ENCODE measurements at regions not wholly inside any gene's neighbourhood (a gene's known extent, or its start where the extent isn't known, plus 50 kb on each side); places are given as distances from the start of the nearest gene placed in this dataset.
"Not testable (repeated sequence)": the region's sequence is repeated elsewhere in the genome, so short reads cannot be mapped to it uniquely, and the experiment has no call there.

GRCh38 chr15:30755036-30755687 lies 129.2 kb downstream of the ARHGAP11B start:
- peak; percentile 33 to 98 (median 80) for DNase-seq
- intact Hi-C loops (cut with DNase I) = not testable (repeated sequence)

GRCh38 chr15:30760633-30761032 lies 134.7 kb downstream of the ARHGAP11B start:
- intact Hi-C loops (cut with DNase I); DNase-seq: not testable (repeated sequence)

- DNase-seq; intact Hi-C loops (cut with DNase I): not testable (repeated sequence)
Measured at GRCh38 chr15:30761365-30761764, 135.4 kb downstream of the ARHGAP11B start.

- DNase-seq; intact Hi-C loops (cut with DNase I): not testable (repeated sequence)
Measured at GRCh38 chr15:30769390-30770124, 134.2 kb upstream of the FAN1 start.

GRCh38 chr15:30770759-30771158 lies 133.0 kb upstream of the FAN1 start:
- intact Hi-C loops (cut with DNase I) = no loop called here
- no peak for DNase-seq

GRCh38 chr15:30783019-30783418 lies 120.7 kb upstream of the FAN1 start:
- intact Hi-C loops (cut with DNase I) = no loop called here
- peak in 1 of 10 donors; percentile 77 for DNase-seq

- intact Hi-C loops (cut with DNase I) = no loop called here
- DNase-seq = no peak
Measured at GRCh38 chr15:30788595-30788994, 115.1 kb upstream of the FAN1 start.

GRCh38 chr15:30791239-30792175 lies 112.2 kb upstream of the FAN1 start:
- peak in 1 of 10 donors; percentile 76 for DNase-seq
- intact Hi-C loops (cut with DNase I) = loop anchor here (10.0 kb wide), 1 partner anchor 333 kb away; no protein-coding TSS in a partner anchor

GRCh38 chr15:30792843-30793242 lies 110.9 kb upstream of the FAN1 start:
- intact Hi-C loops (cut with DNase I) = loop anchor here (10.0 kb wide), 1 partner anchor 332 kb away; no protein-coding TSS in a partner anchor
- DNase-seq = not testable (repeated sequence)

GRCh38 chr15:30794388-30794787 lies 109.3 kb upstream of the FAN1 start:
- intact Hi-C loops (cut with DNase I) = loop anchor here (10.0 kb wide), 1 partner anchor 330 kb away; no protein-coding TSS in a partner anchor
- DNase-seq = no peak

- intact Hi-C loops (cut with DNase I) = loop anchor here (10.0 kb wide), 1 partner anchor 325 kb away; no protein-coding TSS in a partner anchor
Measured at GRCh38 chr15:30799565-30799964, 104.2 kb upstream of the FAN1 start.

GRCh38 chr15:30801140-30801895 lies 102.4 kb upstream of the FAN1 start:
- DNase-seq = peak in 5 of 10 donors; percentile 24 to 91 (median 37)
- intact Hi-C loops (cut with DNase I) = not testable (repeated sequence)

More at GRCh38 chr15:30799565-30799964, 104.2 kb upstream of the FAN1 start:
- DNase-seq = not testable (repeated sequence)

- intact Hi-C loops (cut with DNase I); DNase-seq: not testable (repeated sequence)
Measured at GRCh38 chr15:30802001-30802400, 101.7 kb upstream of the FAN1 start.

- DNase-seq; intact Hi-C loops (cut with DNase I): not testable (repeated sequence)
Measured at GRCh38 chr15:30803703-30804102, 100.0 kb upstream of the FAN1 start.

- intact Hi-C loops (cut with DNase I) = no loop called here
- peak in 2 of 10 donors; percentile 79 for DNase-seq
Measured at GRCh38 chr15:30816430-30816829, 87.3 kb upstream of the FAN1 start.

GRCh38 chr15:30823068-30823813 lies 80.5 kb upstream of the FAN1 start:
- intact Hi-C loops (cut with DNase I) = not testable (repeated sequence)
- peak in 3 of 10 donors; percentile 17 to 80 (median 77) for DNase-seq

- intact Hi-C loops (cut with DNase I) = no loop called here
- DNase-seq = no peak
Measured at GRCh38 chr15:30824518-30825195, 79.1 kb upstream of the FAN1 start.

GRCh38 chr15:30827625-30828303 lies 76.0 kb upstream of the FAN1 start:
- no peak for DNase-seq
- intact Hi-C loops (cut with DNase I) = no loop called here
